ENCODE measurements at regions not wholly inside any gene's neighbourhood (a gene's known extent, or its start where the extent isn't known, plus 50 kb on each side); places are given as distances from the start of the nearest gene placed in this dataset.

GRCh38 chr2:15706424-15706823, 114.8 kb downstream of the DDX1 start (continued):
- no peak for TF ChIP-seq ZNF317 (CRISPR knock-in tag; IDR thresholded peaks at IDR 0.05; ENCODE audit: borderline replicate concordance, low read depth)
- no peak for TF ChIP-seq ETV6 (CRISPR knock-in tag; IDR thresholded peaks at IDR 0.05)

GRCh38 chr2:15706986-15707632, 115.4 kb downstream of the DDX1 start:
- no peak for TF ChIP-seq HMGA2 (CRISPR knock-in tag; IDR thresholded peaks at IDR 0.05)

GRCh38 chr2:15708161-15708560, 116.5 kb downstream of the DDX1 start:
- DNase-seq (ENCODE audit: low spot score) (no peak), ATAC-seq (no peak)
- no peaks in the 10 kb centered on the region for H3K36me3 Mint-ChIP-seq
- ChIA-PET POLR2A (no interaction called here), CTCF (no interaction called here)
- no peak overlapping the region for H3K4me3 Mint-ChIP-seq
- no peak for TF ChIP-seq RORB (CRISPR knock-in tag; IDR thresholded peaks at IDR 0.05)
- TF ChIP-seq CREM (CRISPR knock-in tag; IDR thresholded peaks at IDR 0.05) = no peak
- TF ChIP-seq USF1 (CRISPR knock-in tag; IDR thresholded peaks at IDR 0.05) = no peak
- TF ChIP-seq SMAD4 (CRISPR knock-in tag; IDR thresholded peaks at IDR 0.05) = no peak
- TF ChIP-seq ESRRA (CRISPR knock-in tag; IDR thresholded peaks at IDR 0.05; ENCODE audit: borderline replicate concordance) = no peak
- no peak for TF ChIP-seq ZNF416 (CRISPR knock-in tag; IDR thresholded peaks at IDR 0.05)
- TF ChIP-seq ZSCAN18 (CRISPR knock-in tag; IDR thresholded peaks at IDR 0.05) = no peak
- no peak for TF ChIP-seq NR1H2 (CRISPR knock-in tag; IDR thresholded peaks at IDR 0.05)
- no peak for TF ChIP-seq AFF4 (CRISPR knock-in tag; IDR thresholded peaks at IDR 0.05; ENCODE audit: borderline replicate concordance)
- TF ChIP-seq NFYB (CRISPR knock-in tag; conservative IDR thresholded peaks at IDR 0.05; ENCODE audit: low read depth) = no peak
- TF ChIP-seq ZNF281 (CRISPR knock-in tag; IDR thresholded peaks at IDR 0.05) = no peak
- no peak for TF ChIP-seq FOXJ3 (CRISPR knock-in tag; IDR thresholded peaks at IDR 0.05; ENCODE audit: borderline replicate concordance)
- no peak for TF ChIP-seq ZNF671 (CRISPR knock-in tag; IDR thresholded peaks at IDR 0.05)
- TF ChIP-seq HMGA2 (CRISPR knock-in tag; IDR thresholded peaks at IDR 0.05) = no peak
- no peak for TF ChIP-seq SMAD3 (CRISPR knock-in tag; IDR thresholded peaks at IDR 0.05; ENCODE audit: borderline replicate concordance)
- TF ChIP-seq SP1 (CRISPR knock-in tag; conservative IDR thresholded peaks at IDR 0.05) = no peak
- no peaks in the 10 kb centered on the region; the same call in 1 of the 2 replicates for H3K9me3 Mint-ChIP-seq
- no peaks in the 10 kb centered on the region for H3K27me3 Mint-ChIP-seq (ENCODE audit: low read depth)
- H3K4me1 Mint-ChIP-seq = no peaks in the 10 kb centered on the region
- H3K27ac Mint-ChIP-seq = no peak overlapping the region

More at GRCh38 chr2:15706986-15707632, 115.4 kb downstream of the DDX1 start:
- CTCF ChIA-PET = no interaction called here
- no peaks in the 10 kb centered on the region for H3K36me3 Mint-ChIP-seq
- H3K27me3 Mint-ChIP-seq (ENCODE audit: low read depth) = no peaks in the 10 kb centered on the region
- no peaks in the 10 kb centered on the region for H3K4me1 Mint-ChIP-seq
- DNase-seq (ENCODE audit: low spot score) = no peak
- H3K9me3 Mint-ChIP-seq = no peaks in the 10 kb centered on the region; the same call in 1 of the 2 replicates
- H3K4me3 Mint-ChIP-seq = no peak overlapping the region
- POLR2A ChIA-PET = no interaction called here
- H3K27ac Mint-ChIP-seq = no peak overlapping the region
- no peak for ATAC-seq
